CD4-positive, alpha-beta T cell treated with Interleukin-15 for 1 hour (primary cell): ENCODE measurements at regions not wholly inside any gene's neighbourhood (a gene's known extent, or its start where the extent isn't known, plus 50 kb on each side); places are given as distances from the start of the nearest gene placed in this dataset.
A peak's percentile ranks its signal among the peaks of the same experiment; 100 is the strongest.
"Not testable (repeated sequence)": the region's sequence is repeated elsewhere in the genome, so short reads cannot be mapped to it uniquely, and the experiment has no call there.

Source experiments
- DNase-seq: peaks from one replicate; pipeline ENCODE4 v3.0.0-alpha.2; 2020

- no peak for DNase-seq
Observed at GRCh38 chr22:19643448-19644313, 70.6 kb upstream of the SEPTIN5 start.

- peak; percentile 32 for DNase-seq
Observed at GRCh38 chr22:19644314-19645223, 69.7 kb upstream of the SEPTIN5 start.

GRCh38 chr22:19645391-19645790 lies 68.9 kb upstream of the SEPTIN5 start:
- DNase-seq = no peak

GRCh38 chr22:19645905-19646304 lies 68.4 kb upstream of the SEPTIN5 start:
- no peak for DNase-seq

- DNase-seq = no peak
Observed at GRCh38 chr22:19646383-19646782, 67.9 kb upstream of the SEPTIN5 start.

GRCh38 chr22:19648419-19648929 lies 65.8 kb upstream of the SEPTIN5 start:
- DNase-seq = no peak

GRCh38 chr22:19652316-19652715 lies 62.0 kb upstream of the SEPTIN5 start:
- DNase-seq = no peak

- DNase-seq = no peak
Observed at GRCh38 chr22:19654338-19654987, 59.8 kb upstream of the SEPTIN5 start.

GRCh38 chr22:19655399-19655798 lies 58.9 kb upstream of the SEPTIN5 start:
- no peak for DNase-seq

- DNase-seq = no peak
Observed at GRCh38 chr22:19656541-19657251, 57.6 kb upstream of the SEPTIN5 start.

- no peak for DNase-seq
Observed at GRCh38 chr22:19657252-19658056, 56.8 kb upstream of the SEPTIN5 start.

- no peak for DNase-seq
Observed at GRCh38 chr22:19658057-19658966, 56.0 kb upstream of the SEPTIN5 start.

GRCh38 chr22:19658967-19659804 lies 55.1 kb upstream of the SEPTIN5 start:
- no peak for DNase-seq

- DNase-seq = no peak
Observed at GRCh38 chr22:19659805-19660345, 54.4 kb upstream of the SEPTIN5 start.

- not testable (repeated sequence) for DNase-seq
Observed at GRCh38 chr22:19660583-19660982, 53.7 kb upstream of the SEPTIN5 start.

- DNase-seq = no peak
Observed at GRCh38 chr22:19661156-19661555, 53.1 kb upstream of the SEPTIN5 start.

GRCh38 chr22:19662049-19662684 lies 52.1 kb upstream of the SEPTIN5 start:
- DNase-seq = not testable (repeated sequence)

- no peak for DNase-seq
Observed at GRCh38 chr22:19663286-19663815, 51.0 kb upstream of the SEPTIN5 start.
